ELF-1 (cell line): ENCODE measurements at regions not wholly inside any gene's neighbourhood (a gene's known extent, or its start where the extent isn't known, plus 50 kb on each side); places are given as distances from the start of the nearest gene placed in this dataset.

Experiments
- DNase-seq: peaks from one replicate; pipeline ENCODE4 v3.0.0-alpha.2; 2016; ENCODE audit warnings: low read depth, low spot score

- no peak for DNase-seq
These were observed 80.7 kb upstream of the SPRED1 start for GRCh38 chr15:38171973-38172372.

DNA sequence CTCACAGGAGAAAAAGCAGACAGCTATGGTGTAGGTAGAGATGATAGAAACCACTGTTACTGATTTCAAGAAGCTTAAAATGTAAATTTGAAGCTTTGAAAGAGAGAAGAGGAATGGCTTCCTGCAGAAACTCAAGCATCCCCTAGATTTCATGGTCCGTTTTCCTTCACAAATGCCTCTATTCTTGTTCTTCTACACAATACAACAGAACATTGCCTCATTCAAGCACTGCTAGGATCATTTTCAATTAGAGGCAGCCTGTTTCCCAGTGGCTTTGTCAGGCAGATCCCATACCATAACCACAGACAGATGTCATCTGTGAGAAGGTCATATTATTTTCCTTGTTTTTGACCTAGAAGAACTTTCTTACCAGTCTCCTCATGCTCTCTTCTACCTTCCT, 77.9 kb upstream of the SPRED1 start:
- DNase-seq = no peak

- DNase-seq = no peak
These were observed 76.5 kb upstream of the SPRED1 start for GRCh38 chr15:38176155-38176554.

GRCh38 chr15:38176691-38177090, 75.9 kb upstream of the SPRED1 start:
- DNase-seq = no peak

GRCh38 chr15:38182900-38183299, 69.7 kb upstream of the SPRED1 start:
- DNase-seq = no peak

- no peak for DNase-seq
These were observed 66.1 kb upstream of the SPRED1 start for GRCh38 chr15:38186507-38186906.

- no peak for DNase-seq
These were observed 64.9 kb upstream of the SPRED1 start for GRCh38 chr15:38187630-38188313.

GRCh38 chr15:38189671-38190295, 62.9 kb upstream of the SPRED1 start:
- no peak for DNase-seq

DNA sequence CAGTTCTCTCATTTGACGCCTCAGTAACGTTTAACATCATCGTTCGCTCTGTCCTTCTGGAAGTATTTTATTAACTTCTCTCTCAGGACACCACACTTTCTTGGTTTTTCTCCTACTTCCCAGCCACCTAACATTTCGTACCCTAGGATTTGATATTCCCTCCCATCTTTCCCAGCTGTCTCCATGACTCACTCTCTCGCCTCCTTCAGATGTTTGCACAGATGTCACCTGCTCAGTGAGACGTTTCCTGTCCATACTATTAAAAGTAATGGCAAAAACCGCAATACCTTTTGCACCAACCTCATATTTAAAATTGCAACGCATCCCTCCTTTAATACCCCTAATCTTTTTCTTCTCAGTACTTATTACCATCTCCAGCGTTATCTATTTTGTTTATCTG, 62.1 kb upstream of the SPRED1 start:
- no peak for DNase-seq

- DNase-seq = no peak
These were observed 60.1 kb upstream of the SPRED1 start for GRCh38 chr15:38192496-38192895.

GRCh38 chr15:38193496-38193895, 59.1 kb upstream of the SPRED1 start:
- no peak for DNase-seq

- no peak for DNase-seq
These were observed 57.3 kb upstream of the SPRED1 start for GRCh38 chr15:38195191-38195901.

- DNase-seq = no peak
These were observed 56.6 kb upstream of the SPRED1 start for GRCh38 chr15:38196076-38196475.

GRCh38 chr15:38197553-38197952, 55.1 kb upstream of the SPRED1 start:
- DNase-seq = no peak

- no peak for DNase-seq
These were observed 50.9 kb upstream of the SPRED1 start for GRCh38 chr15:38201714-38202113.

GRCh38 chr15:38202361-38202760, 50.3 kb upstream of the SPRED1 start:
- DNase-seq = no peak
